HuH-7 (cell line): ENCODE measurements at regions not wholly inside any gene's neighbourhood (a gene's known extent, or its start where the extent isn't known, plus 50 kb on each side); places are given as distances from the start of the nearest gene placed in this dataset.
"Not testable (repeated sequence)": the region's sequence is repeated elsewhere in the genome, so short reads cannot be mapped to it uniquely, and the experiment has no call there.

Experiments used
- DNase-seq: peaks from one replicate; pipeline ENCODE4 v3.0.0; 2011; ENCODE audit warnings: low spot score

GRCh38 chr3:118512301-118512700 lies 522.3 kb downstream of the IGSF11 start:
- no peak for DNase-seq

DNA sequence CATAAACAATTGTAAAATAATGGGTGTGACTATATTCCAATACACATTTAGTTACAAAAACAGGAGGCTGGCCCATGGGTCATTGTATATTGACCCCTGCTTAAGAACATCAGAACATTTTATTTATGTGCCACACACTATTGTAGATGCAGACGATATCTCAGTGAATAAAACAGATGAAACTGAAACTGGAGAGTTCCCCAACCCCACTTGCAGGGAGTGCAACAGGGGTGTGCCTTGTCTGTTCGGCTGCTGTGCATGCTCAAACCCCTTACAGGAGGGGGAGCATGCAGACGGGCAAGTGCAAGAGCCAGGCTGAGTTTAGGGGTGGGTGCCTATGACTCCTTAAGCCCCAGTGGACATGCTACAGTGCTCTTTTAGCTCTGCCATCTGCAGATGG lies 509.6 kb downstream of the IGSF11 start:
- no peak for DNase-seq

- DNase-seq: no peak
Measured at GRCh38 chr3:118526758-118527513, 507.7 kb downstream of the IGSF11 start.

DNA sequence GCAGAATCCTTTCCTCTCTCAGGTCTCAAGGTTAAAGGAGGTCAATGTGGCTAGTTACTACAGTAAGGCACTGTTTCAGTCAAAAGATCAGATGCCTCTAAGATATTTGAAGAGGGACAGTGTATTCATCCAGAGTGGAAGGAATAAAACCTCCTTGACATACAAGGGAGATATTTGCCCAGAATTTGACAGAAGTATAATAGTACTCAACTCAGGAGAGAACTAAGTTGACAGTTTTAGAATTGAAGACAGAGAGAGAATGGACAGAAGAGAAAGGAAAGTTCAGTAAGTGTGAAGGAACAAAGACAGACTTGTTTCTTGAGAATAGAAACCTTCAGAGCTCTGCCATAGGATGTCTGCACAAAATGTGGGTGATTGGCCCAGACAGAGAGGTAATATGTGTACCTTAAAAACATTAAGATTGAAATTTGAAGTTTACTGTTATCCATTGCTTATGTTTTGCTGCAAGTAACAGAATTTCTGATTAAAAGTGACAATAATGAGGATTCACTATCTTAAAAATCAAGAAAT lies 507.1 kb downstream of the IGSF11 start:
- no peak for DNase-seq

- no peak for DNase-seq
Measured at GRCh38 chr3:118529554-118529953, 505.1 kb downstream of the IGSF11 start.

- no peak for DNase-seq
Measured at GRCh38 chr3:118530350-118530922, 504.2 kb downstream of the IGSF11 start.

- not testable (repeated sequence) for DNase-seq
Measured at GRCh38 chr3:118530927-118531356, 503.7 kb downstream of the IGSF11 start.

DNA sequence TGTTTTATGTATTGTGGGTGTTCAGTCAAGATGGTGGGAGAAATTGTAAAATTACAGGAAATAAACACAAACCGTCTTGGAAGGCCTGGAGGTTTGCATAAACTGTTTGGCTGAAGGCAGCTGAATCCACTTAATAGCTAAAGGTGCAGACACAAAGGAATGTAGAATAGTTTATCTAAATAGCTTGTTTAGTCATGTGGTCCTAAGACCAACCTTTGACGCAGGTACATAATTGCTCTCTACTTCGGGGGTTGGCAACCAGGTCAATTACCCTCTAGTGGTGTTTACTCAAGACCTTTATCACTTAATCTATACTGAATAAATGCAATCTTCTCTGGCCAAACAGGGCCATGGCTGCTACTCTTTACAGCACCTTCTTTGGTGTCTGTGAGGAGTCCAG lies 502.8 kb downstream of the IGSF11 start:
- no peak for DNase-seq

GRCh38 chr3:118533676-118534075 lies 501.0 kb downstream of the IGSF11 start:
- no peak for DNase-seq

DNA sequence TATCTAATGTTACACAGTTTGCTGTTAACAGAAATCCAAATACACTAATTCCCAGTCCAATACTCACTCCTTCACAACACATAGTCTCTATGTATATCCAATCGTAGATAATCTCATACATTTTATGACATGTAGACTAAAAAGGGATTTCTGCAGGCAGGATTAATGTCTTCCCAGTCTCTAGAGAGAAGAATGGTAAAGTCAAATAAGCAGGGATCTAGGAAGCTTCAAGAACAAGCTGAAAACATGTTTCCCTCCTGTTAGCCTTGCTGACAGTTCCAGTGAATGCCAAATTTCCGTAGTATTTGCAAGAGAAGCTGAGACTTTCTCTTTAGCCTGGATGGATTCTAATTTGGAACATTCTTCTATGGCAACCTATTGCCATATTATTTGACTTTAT lies 500.1 kb downstream of the IGSF11 start:
- DNase-seq: no peak

- no peak for DNase-seq
Measured at GRCh38 chr3:118536764-118537163, 497.9 kb downstream of the IGSF11 start.

- no peak for DNase-seq
Measured at GRCh38 chr3:118537454-118537853, 497.2 kb downstream of the IGSF11 start.

GRCh38 chr3:118538187-118538586 lies 496.5 kb downstream of the IGSF11 start:
- DNase-seq: no peak

DNA sequence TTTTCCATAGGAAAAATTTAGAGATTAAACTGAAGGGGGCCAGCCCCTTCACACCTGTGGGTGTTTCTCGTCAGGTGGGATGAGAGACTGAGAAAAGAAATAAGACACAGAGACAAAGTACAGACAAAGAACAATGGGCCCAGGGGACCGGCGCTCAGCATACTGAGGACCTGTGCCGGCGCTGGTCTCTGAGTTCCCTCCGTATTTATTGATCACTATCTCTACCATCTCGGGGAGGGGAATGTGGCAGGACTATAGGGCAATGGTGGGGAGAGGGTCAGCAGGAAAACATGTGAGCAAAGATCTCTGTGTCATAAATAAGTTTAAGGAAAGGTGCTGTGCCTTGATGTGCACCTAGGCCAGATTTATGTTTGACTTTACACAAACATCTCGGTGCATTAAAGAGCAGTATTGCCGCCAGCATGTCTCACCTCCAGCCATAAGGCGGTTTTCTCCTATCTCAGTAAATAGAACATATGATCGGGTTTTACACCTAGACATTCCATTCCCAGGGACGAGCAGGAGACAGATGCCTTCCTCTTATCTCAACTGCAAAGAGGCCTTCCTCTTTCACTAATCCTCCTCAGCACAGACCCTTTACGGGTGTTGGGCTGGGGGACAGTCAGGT lies 494.7 kb downstream of the IGSF11 start:
- not testable (repeated sequence) for DNase-seq

DNA sequence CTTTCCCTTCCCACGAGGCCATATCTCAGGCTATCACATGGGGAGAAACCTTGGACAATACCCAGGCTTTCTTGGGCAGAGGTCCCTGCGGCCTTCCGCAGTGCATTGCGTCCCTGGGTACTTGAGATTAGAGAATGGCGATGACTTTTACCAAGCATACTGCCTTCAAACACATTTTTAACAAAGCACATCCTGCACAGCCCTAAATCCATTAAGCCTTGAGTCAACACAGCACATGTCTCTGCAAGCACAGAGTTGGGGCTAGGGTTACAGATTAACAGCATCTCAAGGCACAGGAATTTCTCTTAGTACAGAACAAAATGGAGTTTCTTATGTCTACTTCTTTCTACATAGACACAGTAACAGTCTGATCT lies 494.2 kb downstream of the IGSF11 start:
- DNase-seq: not testable (repeated sequence)

DNA sequence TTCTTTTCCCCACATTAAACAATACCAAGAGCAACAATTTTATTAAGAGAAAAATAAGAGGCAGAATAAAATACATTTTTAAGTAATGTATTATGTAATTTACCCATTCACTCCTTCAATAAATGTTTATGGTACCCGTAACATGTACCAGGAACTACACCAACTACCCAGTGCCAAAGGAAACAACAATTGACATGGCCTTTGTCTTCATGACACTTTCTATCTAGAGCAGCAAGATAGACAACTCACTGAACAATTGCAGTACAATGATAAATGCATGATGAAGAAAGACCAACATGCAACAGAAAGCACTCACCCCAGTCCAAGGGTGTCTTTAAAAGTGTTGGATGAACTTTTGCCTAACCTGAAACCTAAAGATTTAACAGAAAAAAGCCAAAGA lies 493.8 kb downstream of the IGSF11 start:
- no peak for DNase-seq

GRCh38 chr3:118541796-118542195 lies 492.9 kb downstream of the IGSF11 start:
- DNase-seq: no peak

DNA sequence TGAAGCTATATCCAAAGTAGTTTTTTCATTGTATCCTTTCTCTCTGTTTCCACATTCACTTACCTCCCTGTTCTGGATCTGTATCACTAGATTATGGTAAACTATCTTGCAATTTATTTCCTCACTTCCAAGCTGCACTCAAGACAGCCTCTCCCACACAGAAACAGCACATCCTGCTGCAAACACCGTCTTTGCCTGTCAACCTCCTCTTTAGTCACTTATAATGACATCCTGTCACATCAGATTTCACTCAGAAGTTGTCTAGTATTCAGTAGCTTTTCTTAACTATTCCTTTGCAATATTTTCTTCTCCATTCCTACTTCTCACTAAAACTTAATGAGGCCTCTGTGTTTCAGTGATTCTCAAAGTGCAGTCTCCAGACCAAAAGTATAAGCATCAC lies 490.8 kb downstream of the IGSF11 start:
- DNase-seq: no peak

- no peak for DNase-seq
Measured at GRCh38 chr3:118544458-118544857, 490.2 kb downstream of the IGSF11 start.

- no peak for DNase-seq
Measured at GRCh38 chr3:118548434-118548833, 486.2 kb downstream of the IGSF11 start.

DNA sequence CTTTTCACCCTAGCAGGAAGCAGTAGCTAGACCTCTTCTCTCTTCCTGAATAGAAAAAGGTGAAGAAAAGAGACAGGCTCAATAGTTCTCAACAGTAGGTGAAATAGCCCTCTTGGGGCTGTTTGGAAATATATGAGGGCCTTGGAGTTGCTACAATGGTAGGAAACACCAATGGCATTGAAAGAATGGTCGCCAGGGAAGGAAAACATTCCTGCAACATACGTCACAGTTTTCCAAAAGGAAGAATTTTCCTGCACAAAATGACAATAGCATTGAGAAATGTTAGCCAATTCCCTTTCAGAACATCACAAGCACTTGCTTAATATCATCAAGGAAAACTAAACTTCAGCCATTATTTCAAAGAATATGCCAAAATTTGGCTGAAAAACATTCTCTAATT lies 484.5 kb downstream of the IGSF11 start:
- no peak for DNase-seq

- DNase-seq: no peak
Measured at GRCh38 chr3:118550556-118550955, 484.1 kb downstream of the IGSF11 start.

DNA sequence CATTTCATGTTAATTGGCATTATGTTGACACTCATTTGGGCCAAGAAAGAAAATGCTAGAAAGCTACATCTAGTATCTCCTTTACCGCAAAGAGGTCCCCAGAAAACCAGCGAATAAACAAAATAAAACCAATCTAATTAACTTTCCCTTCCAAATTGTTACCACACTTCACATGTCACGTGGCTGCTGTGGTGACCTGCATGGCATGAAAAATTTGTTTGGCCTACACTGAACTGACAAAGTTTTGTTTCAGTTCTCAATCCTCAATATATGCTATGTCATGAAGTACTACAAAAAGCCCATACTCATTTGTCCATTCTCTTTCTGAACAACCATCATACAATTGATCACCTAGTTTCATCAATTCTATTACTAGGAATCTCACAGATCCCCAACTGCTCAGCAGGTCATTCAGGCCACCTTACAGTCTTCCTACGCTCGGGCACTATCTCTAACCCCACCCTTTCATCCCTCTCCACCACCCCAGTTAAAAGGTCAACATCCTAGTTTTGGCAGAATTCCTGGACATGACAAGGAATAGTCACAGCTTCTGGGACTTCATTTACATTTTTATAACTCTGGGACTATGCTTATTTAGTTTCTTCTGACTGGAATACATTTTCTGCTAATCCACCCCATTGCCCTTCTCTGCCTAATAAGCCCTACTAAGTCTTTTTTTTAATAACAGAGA lies 480.4 kb downstream of the IGSF11 start:
- DNase-seq: no peak
